CD8-positive, alpha-beta memory T cell (primary cell): ENCODE measurements at regions not wholly inside any gene's neighbourhood (a gene's known extent, or its start where the extent isn't known, plus 50 kb on each side); places are given as distances from the start of the nearest gene placed in this dataset.

Experiments used
- CTCF ChIA-PET: fragments of 350-600 bp; sonication (Branson Sonifier 250); formaldehyde crosslinking; loops from one replicate; lab custom pipeline; 2021; ENCODE audit warnings: antibody characterized with exemption; lab: Charles Lee
- POLR2A ChIA-PET: fragments of 350-600 bp; sonication (Branson Sonifier 250); formaldehyde crosslinking; loops from one replicate; lab custom pipeline; 2021; ENCODE audit warnings: antibody characterized with exemption; lab: Charles Lee
- DNase-seq, 5 donors: peaks; one replicate each; pipeline versions ENCODE4 v3.0.0 to v3.0.0-alpha.2; 2020 to 2022; ENCODE audit warnings: mixed read lengths in 1 of 5
- H3K27ac ChIP-seq: one replicate; pipeline ENCODE4 v1.7.0; 2013; ENCODE audit warnings: low read depth, mild to moderate bottlenecking, low read length, moderate library complexity
- H3K27me3 ChIP-seq: 2 replicates; pipeline ENCODE4 v1.7.0; 2013; ENCODE audit warnings: low read length, mild to moderate bottlenecking; ENCODE audit not compliant: insufficient read depth, poor library complexity, severe bottlenecking
- H3K36me3 ChIP-seq: 2 replicates; pipeline ENCODE4 v1.7.0; 2013; ENCODE audit warnings: mild to moderate bottlenecking, low read length, moderate library complexity; ENCODE audit not compliant: insufficient read depth
- H3K4me1 ChIP-seq: 2 replicates; pipeline ENCODE4 v1.7.0; 2013; ENCODE audit warnings: mild to moderate bottlenecking, low read length, moderate library complexity; ENCODE audit not compliant: insufficient read depth
- H3K4me3 ChIP-seq: 2 replicates; pipeline ENCODE4 v1.7.0; 2013; ENCODE audit warnings: mild to moderate bottlenecking, low read length
- H3K9me3 ChIP-seq: 2 replicates; pipeline ENCODE4 v1.7.0; 2013; ENCODE audit warnings: mild to moderate bottlenecking, low read length
- H3K27ac Mint-ChIP-seq, 8 donors: one replicate each; pipeline ENCODE4 v1.8.0; 2020 to 2021; ENCODE audit warnings: mixed read lengths in 8 of 8, mild to moderate bottlenecking in 6 of 8, inconsistent platforms in 3 of 8, moderate library complexity in 3 of 8
- H3K27me3 Mint-ChIP-seq, 2 donors: one replicate each; pipeline ENCODE4 v1.8.0; 2020 to 2021; ENCODE audit warnings: mixed read lengths in 2 of 2, mild to moderate bottlenecking in 1 of 2, moderate library complexity in 1 of 2
- H3K36me3 Mint-ChIP-seq, 3 donors: one replicate each; pipeline ENCODE4 v1.8.0; 2020 to 2021; ENCODE audit warnings: mixed read lengths in 3 of 3, inconsistent platforms in 1 of 3, mild to moderate bottlenecking in 1 of 3
- H3K4me1 Mint-ChIP-seq, 3 donors: one replicate each; pipeline ENCODE4 v1.8.0; 2020 to 2021; ENCODE audit warnings: mixed read lengths in 3 of 3, inconsistent platforms in 1 of 3, mild to moderate bottlenecking in 1 of 3
- H3K4me3 Mint-ChIP-seq, 7 donors: one replicate each; pipeline ENCODE4 v1.8.0; 2020 to 2021; ENCODE audit warnings: mixed read lengths in 7 of 7, mild to moderate bottlenecking in 6 of 7, moderate library complexity in 4 of 7, inconsistent platforms in 2 of 7
- H3K9me3 Mint-ChIP-seq, 5 donors: one replicate each; pipeline ENCODE4 v1.8.0; 2020 to 2022; ENCODE audit warnings: mixed read lengths in 5 of 5, mild to moderate bottlenecking in 3 of 5, moderate library complexity in 2 of 5, inconsistent platforms in 1 of 5

DNA sequence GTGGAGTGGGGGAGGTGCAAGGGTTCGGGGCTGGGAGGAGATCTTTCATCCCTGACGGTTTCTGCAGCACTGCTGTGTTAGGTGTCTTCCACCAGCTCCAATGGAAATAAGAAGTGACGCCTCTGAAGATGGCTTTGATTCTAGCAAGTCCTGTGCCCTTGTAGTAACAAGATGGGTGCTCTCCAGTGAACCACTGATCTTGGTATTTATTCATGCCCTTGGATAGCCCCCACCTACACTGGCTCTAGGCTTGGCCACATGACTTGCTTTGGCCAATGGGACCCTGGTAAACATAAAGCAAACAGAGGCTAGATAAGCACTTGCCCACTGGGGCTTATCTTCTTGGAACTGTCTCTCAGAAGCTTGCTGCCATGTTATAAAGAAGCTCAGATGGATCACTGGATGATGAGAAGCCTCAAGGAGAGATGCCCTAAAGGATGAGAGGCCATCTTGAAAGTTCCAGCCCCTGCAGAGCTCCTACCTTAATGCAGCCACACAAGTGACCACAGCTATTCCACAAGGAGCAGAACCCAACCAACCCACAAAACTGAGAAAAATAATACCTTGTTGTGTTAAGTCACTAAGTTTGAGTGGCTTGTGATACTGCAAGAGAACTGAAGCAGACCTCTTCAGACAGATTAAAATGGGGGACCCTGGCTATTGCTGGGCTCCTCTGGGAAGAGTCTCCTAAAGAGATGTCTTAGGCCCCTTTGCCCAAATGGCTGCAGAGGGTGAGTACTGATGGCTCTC is 137.9 kb downstream of the PDCD6IP start:
- no peaks in the 10 kb centered on the region for H3K9me3 ChIP-seq
- H3K36me3 Mint-ChIP-seq, result peaks cover 0 to 6% (median 0%) of the 10 kb centered on the region in 3 donors
- H3K27ac Mint-ChIP-seq, result no peak overlapping the region
- peaks cover 8 to 13% (median 10%) of the 10 kb centered on the region in 3 donors for H3K4me1 Mint-ChIP-seq
- peaks cover 3 to 34% of the 10 kb centered on the region in 2 donors for H3K27me3 Mint-ChIP-seq
- H3K4me1 ChIP-seq, result no peaks in the 10 kb centered on the region
- ChIA-PET CTCF (no interaction called here), POLR2A (no interaction called here)
- no peak for DNase-seq
- no peaks in the 10 kb centered on the region for H3K9me3 Mint-ChIP-seq
- no peak overlapping the region for H3K4me3 ChIP-seq
- H3K4me3 Mint-ChIP-seq, result no peak overlapping the region
- H3K36me3 ChIP-seq, result no peaks in the 10 kb centered on the region
- H3K27ac ChIP-seq, result peak overlapping the region; percentile 62
- no peaks in the 10 kb centered on the region for H3K27me3 ChIP-seq

DNA sequence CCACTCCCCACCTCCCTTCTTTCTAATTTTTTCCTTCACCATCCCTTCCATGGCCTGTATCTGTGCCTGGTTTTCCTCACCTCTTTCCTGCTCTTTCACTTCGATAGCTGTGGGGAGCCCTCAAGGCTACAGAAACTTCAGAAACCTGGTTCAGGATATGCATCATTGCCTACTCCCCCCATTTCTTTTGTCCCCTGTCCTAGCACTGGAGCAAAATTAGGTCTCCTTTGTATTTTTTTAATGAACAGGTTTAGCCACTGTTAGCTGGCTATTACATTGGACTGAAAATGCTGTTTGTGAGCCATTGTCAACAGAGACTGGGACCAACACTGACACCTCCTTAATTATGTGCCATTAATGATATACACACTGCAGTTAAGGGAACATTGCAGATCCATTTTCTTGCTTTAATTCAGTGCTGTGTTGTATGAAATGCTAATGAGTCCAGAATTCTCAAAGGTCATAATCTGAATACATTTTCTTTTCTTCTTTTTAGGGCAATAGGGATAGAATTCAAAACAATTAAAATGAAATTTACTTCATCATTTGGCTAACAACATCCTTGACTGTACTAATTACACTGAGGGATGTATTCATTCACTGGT is 138.6 kb downstream of the PDCD6IP start:
- Mint-ChIP-seq H3K27ac (no peak overlapping the region), H3K27me3 (peaks cover 4 to 30% of the 10 kb centered on the region in 2 donors), H3K36me3 (peaks cover 0 to 6% (median 0%) of the 10 kb centered on the region in 3 donors), H3K4me1 (peaks cover 8 to 18% (median 11%) of the 10 kb centered on the region in 3 donors), H3K9me3 (no peaks in the 10 kb centered on the region), H3K4me3 (no peak overlapping the region)
- CTCF ChIA-PET, result no interaction called here
- POLR2A ChIA-PET, result no interaction called here
- peak overlapping the region; percentile 62 for H3K27ac ChIP-seq
- H3K36me3 ChIP-seq, result no peaks in the 10 kb centered on the region
- no peaks in the 10 kb centered on the region for H3K4me1 ChIP-seq
- no peak for DNase-seq
- no peaks in the 10 kb centered on the region for H3K9me3 ChIP-seq
- no peak overlapping the region for H3K4me3 ChIP-seq
- H3K27me3 ChIP-seq, result no peaks in the 10 kb centered on the region

- Mint-ChIP-seq H3K4me1 (peaks cover 8 to 18% (median 12%) of the 10 kb centered on the region in 3 donors), H3K36me3 (peaks cover 0 to 6% (median 0%) of the 10 kb centered on the region in 3 donors)
- POLR2A ChIA-PET, result no interaction called here
Observed at GRCh38 chr3:33937628-33938027, 139.2 kb downstream of the PDCD6IP start.

DNA sequence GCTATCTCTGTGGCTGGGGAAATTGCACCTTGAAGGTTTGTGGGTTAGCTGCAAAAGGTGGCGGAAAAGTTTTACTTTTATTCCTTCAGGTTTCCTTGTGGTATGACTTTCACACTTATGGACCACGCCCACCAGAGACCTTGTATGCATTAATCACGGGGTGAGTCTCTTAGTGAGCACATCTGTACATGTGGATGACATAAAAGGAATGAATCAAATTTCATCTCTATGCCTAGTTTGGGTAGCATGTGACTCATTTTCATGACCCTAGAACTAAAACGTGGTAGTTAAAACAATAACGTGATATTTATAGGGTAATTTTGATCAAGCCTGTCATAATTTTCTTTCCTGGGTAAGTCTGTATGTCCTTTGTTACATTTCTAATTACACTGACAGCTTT is 141.7 kb downstream of the PDCD6IP start:
- peak overlapping the region in 2 of 8 donors; percentile 17 to 18 for H3K27ac Mint-ChIP-seq
- CTCF ChIA-PET, result no interaction called here
- Histone ChIP-seq H3K27ac (no peak overlapping the region), H3K4me1 (no peaks in the 10 kb centered on the region), H3K4me3 (no peak overlapping the region), H3K9me3 (no peaks in the 10 kb centered on the region), H3K36me3 (no peaks in the 10 kb centered on the region), H3K27me3 (no peaks in the 10 kb centered on the region)
- peaks cover 4 to 25% of the 10 kb centered on the region in 2 donors for H3K27me3 Mint-ChIP-seq
- H3K4me3 Mint-ChIP-seq, result peak overlapping the region in 2 of 7 donors; percentile 5 to 9
- H3K36me3 Mint-ChIP-seq, result peaks cover 0 to 5% (median 0%) of the 10 kb centered on the region in 3 donors
- peaks cover 8 to 18% (median 12%) of the 10 kb centered on the region in 3 donors for H3K4me1 Mint-ChIP-seq
- no peaks in the 10 kb centered on the region for H3K9me3 Mint-ChIP-seq
- POLR2A ChIA-PET, result no interaction called here
- peak in 1 of 5 donors; percentile 14 for DNase-seq

More at GRCh38 chr3:33937628-33938027, 139.2 kb downstream of the PDCD6IP start:
- Histone ChIP-seq H3K4me3 (no peak overlapping the region), H3K4me1 (no peaks in the 10 kb centered on the region), H3K36me3 (no peaks in the 10 kb centered on the region), H3K27ac (peak overlapping the region; percentile 62), H3K9me3 (no peaks in the 10 kb centered on the region), H3K27me3 (no peaks in the 10 kb centered on the region)
- Mint-ChIP-seq H3K9me3 (no peaks in the 10 kb centered on the region), H3K27me3 (peaks cover 4 to 30% of the 10 kb centered on the region in 2 donors), H3K27ac (no peak overlapping the region), H3K4me3 (no peak overlapping the region)
- DNase-seq, result no peak
- CTCF ChIA-PET, result no interaction called here

DNA sequence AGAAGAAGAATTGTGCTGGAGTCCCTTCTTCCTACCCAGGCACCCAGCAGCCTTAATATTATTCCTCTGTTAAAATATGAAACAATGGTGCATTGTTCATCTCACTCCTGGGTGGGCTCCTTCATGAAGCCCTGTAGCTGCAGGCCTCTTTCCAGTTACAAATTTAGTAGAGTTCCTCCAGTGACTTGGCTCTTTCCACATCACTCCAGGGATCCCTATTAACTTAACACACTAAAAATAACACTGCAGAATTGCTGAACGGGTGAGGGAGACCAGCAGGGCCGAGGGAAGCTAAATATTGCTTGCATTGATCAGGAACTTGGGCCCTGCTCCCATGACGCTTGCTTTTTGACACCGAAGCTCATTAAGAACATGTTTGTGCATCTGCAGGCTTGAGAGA is 142.3 kb downstream of the PDCD6IP start:
- Histone ChIP-seq H3K36me3 (no peaks in the 10 kb centered on the region), H3K4me3 (no peak overlapping the region), H3K9me3 (no peaks in the 10 kb centered on the region), H3K27ac (no peak overlapping the region), H3K27me3 (no peaks in the 10 kb centered on the region), H3K4me1 (no peaks in the 10 kb centered on the region)
- Mint-ChIP-seq H3K27me3 (peaks cover 3 to 19% of the 10 kb centered on the region in 2 donors), H3K9me3 (no peaks in the 10 kb centered on the region), H3K36me3 (no peaks in the 10 kb centered on the region), H3K27ac (no peak overlapping the region), H3K4me1 (peaks cover 8 to 18% (median 12%) of the 10 kb centered on the region in 3 donors), H3K4me3 (no peak overlapping the region)
- CTCF ChIA-PET, result no interaction called here
- POLR2A ChIA-PET, result no interaction called here
- DNase-seq, result no peak

GRCh38 chr3:33941804-33942203 is 143.4 kb downstream of the PDCD6IP start:
- Mint-ChIP-seq H3K4me1 (peaks cover 8 to 18% (median 12%) of the 10 kb centered on the region in 3 donors), H3K4me3 (no peak overlapping the region), H3K36me3 (no peaks in the 10 kb centered on the region), H3K27me3 (peaks cover 3 to 15% of the 10 kb centered on the region in 2 donors), H3K27ac (peak overlapping the region in 1 of 8 donors; percentile 22), H3K9me3 (no peaks in the 10 kb centered on the region)
- H3K4me1 ChIP-seq, result no peaks in the 10 kb centered on the region
- H3K9me3 ChIP-seq, result no peaks in the 10 kb centered on the region
- CTCF ChIA-PET, result no interaction called here
- no peak for DNase-seq
- no peaks in the 10 kb centered on the region for H3K27me3 ChIP-seq
- H3K36me3 ChIP-seq, result no peaks in the 10 kb centered on the region
- POLR2A ChIA-PET, result no interaction called here
- no peak overlapping the region for H3K27ac ChIP-seq
- H3K4me3 ChIP-seq, result no peak overlapping the region

- no peak overlapping the region for H3K27ac Mint-ChIP-seq
- Histone ChIP-seq H3K4me1 (no peaks in the 10 kb centered on the region), H3K4me3 (no peak overlapping the region), H3K36me3 (no peaks in the 10 kb centered on the region), H3K27ac (no peak overlapping the region), H3K27me3 (no peaks in the 10 kb centered on the region), H3K9me3 (no peaks in the 10 kb centered on the region)
- peaks cover 3 to 8% of the 10 kb centered on the region in 2 donors for H3K27me3 Mint-ChIP-seq
- POLR2A ChIA-PET, result no interaction called here
- H3K4me1 Mint-ChIP-seq, result peaks cover 8 to 18% (median 12%) of the 10 kb centered on the region in 3 donors
- no peaks in the 10 kb centered on the region for H3K9me3 Mint-ChIP-seq
- H3K4me3 Mint-ChIP-seq, result no peak overlapping the region
- no peaks in the 10 kb centered on the region for H3K36me3 Mint-ChIP-seq
- DNase-seq, result no peak
- CTCF ChIA-PET, result no interaction called here
Observed at GRCh38 chr3:33942483-33943150, 144.2 kb downstream of the PDCD6IP start.

DNA sequence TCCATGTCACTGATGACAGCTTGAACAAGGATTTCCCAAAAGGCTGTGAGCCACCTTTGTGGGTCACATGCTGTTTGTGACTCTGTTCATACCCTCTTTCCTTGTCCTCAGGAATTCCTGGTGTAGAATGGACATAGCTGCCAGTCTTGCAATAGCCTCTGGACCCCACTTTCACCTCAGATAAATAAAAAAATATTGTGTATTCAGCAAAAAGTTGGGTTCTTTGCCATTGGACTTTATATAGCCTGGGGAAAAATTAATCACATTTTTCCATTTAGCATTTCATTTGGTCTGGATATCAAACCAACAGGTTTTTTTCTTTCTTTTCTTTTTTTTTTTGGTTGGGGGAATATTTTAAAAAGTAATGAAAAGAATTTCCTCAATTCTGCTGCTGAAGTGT is 144.8 kb downstream of the PDCD6IP start:
- no peaks in the 10 kb centered on the region for H3K9me3 ChIP-seq
- POLR2A ChIA-PET, result no interaction called here
- H3K9me3 Mint-ChIP-seq, result no peaks in the 10 kb centered on the region
- H3K27me3 ChIP-seq, result no peaks in the 10 kb centered on the region
- H3K36me3 Mint-ChIP-seq, result no peaks in the 10 kb centered on the region
- peaks cover 8 to 18% (median 12%) of the 10 kb centered on the region in 3 donors for H3K4me1 Mint-ChIP-seq
- no peaks in the 10 kb centered on the region for H3K4me1 ChIP-seq
- no peak for DNase-seq
- H3K4me3 Mint-ChIP-seq, result no peak overlapping the region
- CTCF ChIA-PET, result no interaction called here
- H3K36me3 ChIP-seq, result no peaks in the 10 kb centered on the region
- no peak overlapping the region for H3K27ac Mint-ChIP-seq
- H3K27me3 Mint-ChIP-seq, result peaks cover 1 to 4% of the 10 kb centered on the region in 2 donors
- no peak overlapping the region for H3K27ac ChIP-seq
- no peak overlapping the region for H3K4me3 ChIP-seq
